ENCODE measurements at regions not wholly inside any gene's neighbourhood (a gene's known extent, or its start where the extent isn't known, plus 50 kb on each side); places are given as distances from the start of the nearest gene placed in this dataset.
"Not testable (repeated sequence)": the region's sequence is repeated elsewhere in the genome, so short reads cannot be mapped to it uniquely, and the experiment has no call there.

DNA sequence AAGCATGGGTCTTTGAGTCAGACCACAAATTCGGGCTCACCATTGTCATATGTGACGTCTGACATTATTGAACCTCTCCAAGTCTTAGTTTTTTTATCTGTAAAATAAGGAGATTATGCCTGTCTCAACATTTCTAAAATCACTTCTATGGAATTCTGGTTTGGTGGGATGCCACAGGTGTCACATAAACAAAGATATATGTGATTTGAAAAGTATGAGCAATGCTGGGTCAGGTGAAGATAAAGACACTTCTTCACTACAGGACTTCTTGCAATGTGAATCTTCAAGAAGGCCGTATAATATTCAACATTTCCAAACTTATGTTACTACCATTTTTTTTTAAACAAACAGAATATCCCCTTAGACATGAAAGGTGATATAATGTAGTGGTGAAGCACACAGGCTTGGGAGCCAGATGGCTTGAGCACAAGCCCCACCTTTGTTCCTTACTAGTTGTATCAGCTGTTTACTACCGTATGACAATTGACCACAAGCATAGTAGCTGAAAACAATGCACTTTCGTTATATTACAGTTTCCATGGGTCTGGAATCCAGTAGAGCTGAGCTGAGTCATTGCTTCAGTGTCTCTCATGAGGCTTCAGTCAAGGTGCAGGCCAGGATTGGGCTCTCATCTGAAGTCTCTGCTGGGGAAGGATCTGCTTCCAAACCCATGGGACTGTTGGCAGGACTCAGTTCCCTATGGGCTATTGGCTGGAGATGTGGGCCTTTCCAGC is 87.7 kb downstream of the UTP18 start:
- no peak for DNase-seq

DNA sequence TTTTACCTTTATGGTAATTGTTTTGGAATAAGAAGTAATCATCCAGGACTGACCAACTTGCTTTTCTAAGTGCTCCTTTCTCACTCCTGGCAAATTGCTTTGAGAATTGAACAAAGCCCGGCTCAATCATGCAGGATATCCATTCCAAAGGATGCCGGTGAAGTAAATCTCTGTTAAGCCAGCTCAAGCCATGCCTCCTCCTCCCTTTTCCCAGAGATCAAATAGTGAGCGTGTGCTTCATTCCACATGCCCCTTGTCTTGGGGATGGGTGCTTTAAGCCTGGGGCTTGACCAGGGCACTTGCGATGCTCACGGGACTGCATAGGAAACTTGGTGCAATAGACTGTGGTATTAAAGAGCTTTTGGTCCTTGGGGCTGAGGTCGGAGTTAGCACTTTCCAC is 90.7 kb downstream of the UTP18 start:
- no peak for DNase-seq

DNA sequence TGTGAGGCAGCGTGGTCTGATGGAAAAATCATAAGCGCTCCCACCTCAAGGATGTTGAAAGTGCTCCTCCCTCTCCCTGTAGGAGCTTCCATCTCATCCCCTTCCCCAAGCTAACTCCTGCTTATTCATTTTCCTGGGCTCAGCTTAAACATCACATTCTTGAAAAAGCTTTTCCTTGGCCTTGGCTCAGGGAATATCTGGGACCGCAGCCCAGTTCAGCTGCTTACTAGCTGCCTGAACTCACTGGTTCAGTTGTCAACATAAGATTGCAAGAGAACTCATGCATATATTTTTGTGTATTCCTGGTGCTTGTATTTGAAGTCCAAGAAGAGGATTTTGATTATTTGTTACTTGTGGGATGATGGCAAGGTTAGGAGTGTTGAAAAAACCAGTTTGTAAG is 91.5 kb downstream of the UTP18 start:
- DNase-seq, result no peak

DNA sequence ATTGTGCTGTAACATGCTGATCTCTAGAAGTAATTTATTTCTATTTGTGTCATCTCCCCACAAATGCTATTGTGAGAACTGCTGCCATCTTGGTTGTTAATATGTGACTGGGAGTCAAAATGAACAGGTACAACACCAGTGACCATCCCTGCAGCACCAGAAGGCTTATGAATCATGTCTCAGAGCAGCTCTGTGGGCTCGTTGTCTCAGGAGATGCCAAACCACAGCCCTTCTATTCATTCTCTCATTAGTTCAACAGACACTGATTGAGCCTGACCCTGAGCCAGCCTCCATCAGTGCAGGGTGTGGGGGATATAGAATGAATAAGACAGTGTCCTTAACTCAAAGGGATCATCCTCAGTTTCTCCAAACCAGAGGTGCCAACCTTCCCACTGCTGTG is 92.5 kb downstream of the UTP18 start:
- DNase-seq, result no peak

DNA sequence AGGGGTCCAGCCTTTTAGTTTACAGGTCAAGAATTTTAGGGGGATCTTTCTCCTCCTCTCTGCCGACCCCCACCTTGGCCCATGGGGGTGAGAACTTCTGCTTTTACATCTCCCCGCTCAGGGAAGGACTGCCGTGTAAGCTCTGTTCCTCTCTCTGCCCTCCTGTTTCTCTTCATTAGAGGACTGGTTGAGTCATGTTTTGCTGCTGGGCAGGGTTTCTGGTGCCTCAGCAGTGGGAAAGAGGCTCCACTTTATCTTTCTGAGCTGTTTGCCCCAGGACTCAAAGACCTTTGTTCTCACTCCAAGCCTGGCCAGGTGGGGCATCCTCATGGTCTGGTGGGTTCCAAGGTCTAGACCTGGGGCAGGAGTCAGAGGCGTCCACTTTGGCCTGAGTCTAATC is 93.0 kb downstream of the UTP18 start:
- DNase-seq, result no peak

DNA sequence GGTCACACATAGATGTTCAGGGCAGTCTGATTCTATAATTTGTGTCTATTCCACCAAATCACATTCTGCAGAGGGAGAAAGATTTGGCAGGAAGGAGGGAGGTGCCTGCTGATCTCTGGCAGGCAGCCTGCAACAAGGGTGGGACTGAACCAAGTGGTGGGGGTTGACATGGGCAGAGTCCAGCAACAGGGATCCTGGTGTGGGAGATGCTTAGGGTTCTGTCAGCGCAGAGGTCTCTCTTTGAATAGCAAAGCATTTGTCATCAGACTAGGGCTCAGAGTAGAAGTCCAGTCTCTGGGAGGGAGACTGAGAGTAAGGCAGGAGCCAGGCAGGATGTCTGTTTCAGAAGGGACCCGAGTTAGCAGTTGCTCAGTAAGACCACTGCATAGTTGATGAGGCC is 94.6 kb downstream of the UTP18 start:
- DNase-seq, result no peak

DNA sequence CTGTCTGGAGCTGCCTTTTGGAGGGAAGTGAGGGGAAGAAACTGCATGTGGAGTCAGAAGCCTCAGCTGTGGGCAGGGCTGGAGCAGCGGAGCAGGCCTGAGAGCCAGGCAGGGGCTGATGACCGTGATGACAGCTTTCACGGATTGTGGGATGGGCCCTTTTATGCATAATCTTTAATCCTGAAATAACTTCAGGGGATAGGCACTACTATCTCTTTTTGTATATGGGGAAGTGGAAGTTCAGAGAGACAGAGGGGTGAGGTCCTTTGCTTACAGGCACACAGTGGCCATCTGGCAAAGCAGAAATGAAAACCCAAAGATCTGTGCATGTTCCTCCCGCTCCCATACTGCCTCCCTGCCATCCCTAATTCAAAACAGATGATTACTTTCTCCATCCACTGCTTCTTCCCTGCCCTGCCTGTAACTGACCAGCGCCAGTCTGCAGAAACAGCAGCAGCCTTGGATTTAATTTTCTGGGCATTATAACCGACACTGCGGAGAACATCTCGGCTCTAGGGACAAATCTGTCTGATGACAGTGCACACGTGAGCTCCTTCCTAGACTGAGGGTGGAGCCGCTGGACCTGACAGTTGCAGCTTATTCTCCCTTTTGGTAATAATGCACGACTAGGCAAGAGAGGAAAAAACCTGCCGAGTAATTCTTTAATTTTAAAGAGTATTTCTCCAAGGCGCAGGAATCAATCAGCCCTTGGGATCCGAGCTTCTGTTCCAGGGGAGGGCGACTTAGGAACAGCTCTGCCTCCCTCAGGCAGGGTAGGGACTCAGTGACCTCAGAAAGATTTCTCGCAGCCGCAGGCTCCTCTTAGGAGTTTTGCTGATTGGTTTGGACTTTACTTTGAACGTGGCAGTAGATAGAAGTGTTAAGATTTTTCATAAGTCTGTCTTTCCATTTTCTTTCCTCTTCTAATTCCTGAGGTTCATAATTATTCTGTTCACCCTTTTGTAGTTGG is 95.4 kb downstream of the UTP18 start:
- DNase-seq, result no peak

DNA sequence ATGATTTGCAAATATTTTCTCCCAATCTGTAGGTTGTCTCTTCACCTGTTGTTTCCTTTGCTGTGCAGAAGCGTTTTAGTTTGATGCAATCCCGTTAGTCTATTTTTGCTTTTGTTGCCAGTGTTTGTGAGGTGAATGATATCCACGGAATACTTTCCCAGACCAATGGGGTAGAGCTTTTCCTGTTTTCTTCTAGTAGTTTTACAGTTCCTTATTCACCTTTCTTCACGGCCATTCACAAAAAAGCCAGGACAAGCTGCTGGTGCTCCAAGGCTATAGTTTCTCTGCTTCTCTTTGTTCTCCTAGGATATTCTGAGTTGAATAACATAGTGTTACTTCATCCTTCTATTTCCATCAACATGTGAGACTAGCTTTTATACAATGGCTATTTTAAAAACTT is 98.7 kb downstream of the UTP18 start:
- no peak for DNase-seq

DNA sequence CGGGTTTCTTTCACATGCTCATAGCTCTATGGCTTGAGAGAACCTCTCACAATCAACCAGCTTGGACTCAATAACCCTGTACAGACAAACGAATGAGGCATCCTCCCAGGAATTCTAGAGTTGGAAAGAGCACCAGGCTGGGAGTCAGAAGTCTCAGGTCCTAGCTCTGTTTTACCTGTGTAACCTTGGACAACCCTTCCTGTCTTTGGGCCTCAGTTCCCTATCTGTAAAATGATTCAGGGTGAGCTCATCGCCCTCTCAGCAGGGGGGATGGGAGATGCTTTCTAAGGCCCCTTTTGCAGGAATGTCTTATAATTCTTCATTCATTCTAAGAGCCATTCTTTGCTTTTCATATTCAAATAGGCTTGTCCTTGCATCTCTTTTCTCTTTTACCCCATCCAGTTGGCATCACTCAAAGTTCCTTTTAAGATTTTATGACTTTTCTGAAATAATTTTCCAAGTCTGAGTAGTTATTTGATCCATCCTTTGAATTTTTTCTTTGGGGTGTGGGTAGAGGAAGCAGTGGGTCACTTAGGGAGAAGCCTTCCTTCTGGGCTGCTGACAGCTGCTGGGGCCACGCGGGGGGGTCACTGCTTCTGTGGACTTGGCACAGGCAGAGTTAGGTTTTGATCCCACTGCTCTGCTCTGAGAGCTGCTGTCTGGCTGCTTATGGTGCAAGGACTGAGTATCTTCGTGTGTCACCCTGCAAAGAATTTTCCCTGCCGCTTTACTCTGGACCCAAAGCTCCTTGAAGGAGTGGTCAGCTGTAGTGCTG is 102.7 kb downstream of the UTP18 start:
- no peak for DNase-seq

DNA sequence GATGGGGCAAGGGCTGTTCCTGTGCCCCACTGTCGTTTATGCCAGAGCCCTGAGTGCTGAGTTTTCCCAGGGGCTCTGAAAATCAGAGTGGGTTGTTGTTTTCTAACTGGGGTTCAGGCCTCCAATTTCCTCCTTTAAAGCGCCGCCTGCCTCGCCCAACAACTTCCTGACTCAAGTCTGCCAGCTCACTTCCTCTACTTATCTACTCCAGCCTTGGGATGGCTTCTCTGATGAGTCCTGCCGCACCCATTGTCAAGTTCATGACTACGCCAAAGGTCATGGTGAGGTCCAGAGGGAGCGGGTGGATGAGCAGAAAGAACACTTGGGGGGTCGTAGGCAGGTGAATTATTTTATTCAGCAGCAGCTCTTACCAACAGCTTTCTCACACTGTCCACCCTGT is 104.7 kb downstream of the UTP18 start:
- DNase-seq, result no peak

DNA sequence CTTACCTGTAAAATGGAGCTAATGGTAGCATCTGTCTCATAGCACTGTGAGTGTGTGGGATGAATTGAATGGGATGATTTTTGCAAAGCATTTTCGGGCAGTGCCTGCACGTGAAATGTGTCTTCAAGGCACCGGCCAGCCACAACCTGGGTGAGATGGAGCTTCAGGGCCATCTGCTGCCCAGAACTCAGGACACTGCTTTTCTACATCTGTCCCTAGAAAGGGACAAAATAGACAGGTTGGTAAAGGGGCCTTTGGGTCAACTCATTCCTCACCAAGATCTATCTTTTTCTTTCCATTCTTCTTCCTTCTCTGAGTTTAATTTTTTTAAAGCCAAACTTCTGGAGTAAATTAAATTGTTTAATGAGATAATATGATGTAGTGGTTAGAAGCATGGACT is 106.5 kb downstream of the UTP18 start:
- no peak for DNase-seq

DNA sequence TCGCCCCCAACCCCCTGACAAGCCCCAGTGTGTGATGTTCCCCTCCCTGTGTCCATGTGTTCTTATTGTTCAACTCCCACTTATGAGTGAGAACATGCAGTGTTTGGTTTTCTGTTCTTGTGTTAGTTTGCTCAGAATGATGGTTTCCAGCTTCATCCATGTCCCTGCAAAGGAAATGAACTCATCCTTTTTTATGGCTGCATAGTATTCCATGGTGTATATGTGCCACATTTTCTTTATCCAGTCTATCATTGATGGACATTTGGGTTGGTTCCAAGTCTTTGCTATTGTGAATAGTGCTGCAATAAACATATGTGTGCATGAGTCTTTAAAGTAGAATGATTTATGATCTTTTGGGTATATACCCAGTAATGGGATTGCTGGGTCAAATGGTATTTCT is 107.5 kb downstream of the UTP18 start:
- DNase-seq, result not testable (repeated sequence)

DNA sequence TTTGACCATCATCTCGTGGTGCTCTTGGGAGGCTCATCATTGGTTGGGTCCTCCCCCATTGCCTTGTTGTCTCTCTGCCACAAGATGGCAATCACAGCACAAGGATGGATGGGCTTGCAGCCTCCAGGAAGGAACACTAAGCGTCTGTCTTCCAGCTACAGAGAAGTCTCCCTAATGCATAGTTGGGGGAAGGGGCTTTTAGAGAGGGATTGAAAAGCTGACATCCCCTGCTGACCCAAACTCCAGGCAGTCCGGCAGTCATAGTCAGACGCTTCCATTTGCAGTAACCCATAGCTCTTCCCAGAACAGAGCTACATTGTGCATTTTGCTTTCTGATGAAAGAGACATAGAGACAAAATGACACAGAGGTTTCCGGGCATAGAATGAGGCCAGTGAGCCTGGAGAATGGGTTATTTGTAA is 111.4 kb downstream of the UTP18 start:
- DNase-seq, result peak; percentile 13 to 33

DNA sequence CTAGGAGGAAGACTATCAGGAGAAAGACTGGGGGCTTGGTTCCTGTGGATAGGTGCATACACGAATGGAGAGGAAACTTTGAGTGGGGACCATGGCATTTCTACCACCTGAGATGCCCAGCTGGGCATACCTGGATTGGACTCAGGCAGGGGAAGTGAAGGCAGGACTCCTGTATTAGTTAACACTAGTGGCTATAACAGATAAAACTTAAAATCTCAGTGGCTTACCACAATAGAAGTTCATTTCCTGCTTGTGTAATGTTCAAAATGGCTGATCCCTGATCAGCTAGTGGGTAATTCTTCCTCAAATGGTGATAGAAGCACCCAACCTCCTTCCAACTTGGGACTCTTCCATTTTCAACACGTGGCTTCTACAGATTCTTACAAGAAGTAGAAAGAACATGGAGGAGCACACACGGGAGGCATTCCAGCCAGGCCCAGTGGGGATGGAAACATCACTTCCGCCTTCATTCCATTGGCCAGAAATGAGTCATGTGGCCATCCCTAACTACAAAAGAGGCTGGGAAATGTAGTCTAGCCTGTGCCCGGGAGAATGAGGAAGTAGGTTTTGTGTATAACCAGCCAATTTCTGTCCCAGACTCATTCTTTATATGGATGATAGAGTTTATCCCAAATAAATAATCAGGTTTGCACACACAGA is 112.1 kb downstream of the UTP18 start:
- peak in 1 of 2 donors; percentile 8 for DNase-seq

DNA sequence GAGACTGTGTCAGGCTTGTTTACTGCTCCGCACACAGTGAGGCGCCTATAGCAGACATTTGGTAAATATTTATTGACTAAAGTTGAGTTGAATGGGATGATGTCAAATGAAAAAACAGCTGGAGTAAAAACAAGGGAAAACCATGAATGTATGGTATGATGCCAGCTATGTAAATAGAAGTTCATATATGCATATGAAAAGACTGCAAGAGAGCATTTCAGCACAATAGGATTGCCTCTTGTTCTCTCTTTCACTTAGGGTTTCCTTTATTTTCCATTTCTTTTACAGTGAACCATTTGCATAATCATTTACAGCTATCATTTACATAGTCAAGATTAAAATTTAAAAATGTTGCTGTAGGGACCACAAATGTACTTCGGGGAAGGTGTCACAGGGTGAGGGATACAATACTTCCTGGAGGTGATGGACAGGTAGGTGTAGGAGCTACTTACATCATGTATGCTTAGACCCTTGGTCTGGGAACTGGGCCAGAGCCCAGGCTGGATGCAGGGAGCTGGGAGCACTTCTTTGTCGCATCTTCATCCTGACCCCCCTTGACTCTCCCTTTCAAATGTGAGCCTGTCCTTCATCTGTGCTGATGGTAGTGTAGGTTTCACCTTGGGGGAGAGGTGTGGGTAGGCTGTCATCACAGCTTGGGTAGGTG is 113.3 kb downstream of the UTP18 start:
- DNase-seq, result no peak

DNA sequence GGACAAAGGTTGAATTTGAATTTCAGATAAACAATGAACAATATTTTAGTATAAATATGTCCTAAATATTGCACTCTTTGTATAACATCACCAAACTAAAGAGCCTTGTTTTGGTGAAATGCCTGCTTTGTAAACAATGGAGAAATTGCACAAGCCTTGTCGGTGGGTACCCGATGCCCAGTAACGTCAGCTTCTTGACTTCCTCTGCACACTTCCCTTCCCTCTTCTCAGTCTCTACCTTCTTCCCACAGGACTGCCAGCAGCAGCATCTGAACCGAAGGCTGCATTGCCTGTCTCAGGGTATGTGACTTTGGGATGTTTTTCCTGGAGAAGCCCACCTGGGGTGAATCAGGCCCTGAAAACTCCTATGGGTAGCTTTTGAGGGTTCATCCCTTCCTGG is 113.9 kb downstream of the UTP18 start:
- no peak for DNase-seq

DNA sequence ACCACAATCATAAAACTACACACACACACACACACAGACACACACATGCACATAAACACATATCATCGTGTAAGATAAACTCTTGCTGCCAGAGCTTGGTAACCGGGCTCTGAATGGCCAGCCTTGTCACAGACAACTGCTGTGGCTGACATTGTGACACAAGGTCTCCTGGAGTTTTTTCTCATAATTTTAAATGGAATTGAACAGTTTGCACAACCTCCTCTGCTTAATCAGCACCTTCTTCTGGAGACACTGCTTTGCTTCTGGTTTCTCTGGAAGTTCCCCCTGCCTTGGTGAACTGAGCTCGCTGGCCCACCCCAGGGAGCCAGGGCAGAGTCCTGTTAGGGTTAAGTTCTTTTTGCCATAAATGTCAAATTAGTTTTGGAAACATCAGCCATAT is 115.4 kb downstream of the UTP18 start:
- DNase-seq, result no peak

DNA sequence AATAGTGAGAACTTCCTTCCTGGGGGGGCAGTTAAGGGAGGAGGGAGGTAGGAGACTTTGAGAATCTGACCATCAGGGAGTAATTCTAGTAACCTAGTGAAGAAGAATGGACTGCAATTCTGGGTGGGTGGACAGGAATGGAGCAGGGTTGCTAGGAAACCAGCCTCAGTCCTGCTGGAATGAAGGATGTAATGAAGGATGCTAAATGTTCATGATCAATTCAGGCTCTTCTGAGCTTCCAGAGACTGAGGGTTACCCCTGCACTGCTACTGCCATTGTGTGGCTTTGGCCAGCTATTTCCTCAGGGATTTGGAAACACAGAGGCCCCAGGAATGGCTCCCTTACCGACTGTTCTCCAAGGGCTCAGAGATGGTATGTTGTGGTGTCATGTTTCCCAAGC is 116.4 kb downstream of the UTP18 start:
- DNase-seq, result no peak

DNA sequence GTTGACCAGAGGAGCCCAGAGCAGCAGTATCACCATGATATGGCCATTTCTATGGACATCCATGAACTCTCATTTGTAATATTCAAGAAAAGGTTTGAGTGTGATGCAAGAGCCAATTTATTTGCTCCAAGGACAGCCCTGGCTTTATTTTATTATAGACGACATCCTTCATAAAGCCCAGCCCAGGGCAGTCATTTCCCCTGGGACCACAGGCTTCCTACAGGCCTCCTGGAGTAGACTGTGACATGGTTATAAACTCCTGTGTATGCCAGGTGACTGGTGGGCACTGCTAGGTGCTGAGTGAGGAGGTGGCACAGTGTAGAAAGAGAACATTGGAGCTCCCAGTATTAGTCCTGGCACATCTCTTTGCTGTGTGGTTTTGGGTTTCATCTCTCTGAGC is 120.9 kb downstream of the UTP18 start:
- no peak for DNase-seq

DNA sequence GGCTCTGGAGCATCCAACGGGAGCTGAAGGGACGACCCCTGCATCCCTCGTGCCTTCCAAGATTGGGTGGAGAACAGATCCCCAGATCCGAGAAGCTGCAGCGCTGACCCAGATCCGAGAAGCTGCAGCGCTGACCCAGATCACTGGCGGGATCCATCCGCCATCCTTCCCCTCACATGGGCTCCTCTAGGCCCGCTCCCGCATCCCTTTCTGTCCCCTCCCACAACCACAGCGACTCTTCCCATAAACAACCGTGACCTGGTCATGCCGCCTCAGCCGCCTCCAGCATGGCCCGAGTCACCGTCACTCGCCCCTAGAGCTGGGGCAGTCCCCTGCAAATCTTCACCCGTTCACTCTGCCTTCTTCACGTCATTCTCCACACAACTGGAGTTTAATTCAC is 124.9 kb downstream of the UTP18 start:
- DNase-seq, result no peak

DNA sequence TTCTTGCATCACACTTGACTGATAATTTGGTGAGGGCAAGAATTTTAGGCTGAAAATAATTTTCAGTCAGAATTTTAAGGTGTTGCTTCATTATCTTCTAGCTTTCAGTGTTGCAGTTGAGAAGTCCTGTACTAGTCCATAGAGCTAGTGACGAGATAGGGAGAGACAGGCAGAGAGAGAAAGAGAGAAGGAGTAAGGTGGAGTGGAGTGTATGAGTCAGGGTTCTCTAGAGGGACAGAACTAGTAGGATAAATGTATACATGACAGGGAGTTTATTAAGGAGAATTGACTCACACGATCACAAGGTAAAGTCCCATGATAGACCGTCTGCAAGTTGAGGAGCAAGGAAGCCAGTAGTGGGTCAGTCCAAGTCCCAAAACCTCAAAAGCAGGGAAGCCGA is 127.2 kb downstream of the UTP18 start:
- no peak for DNase-seq

DNA sequence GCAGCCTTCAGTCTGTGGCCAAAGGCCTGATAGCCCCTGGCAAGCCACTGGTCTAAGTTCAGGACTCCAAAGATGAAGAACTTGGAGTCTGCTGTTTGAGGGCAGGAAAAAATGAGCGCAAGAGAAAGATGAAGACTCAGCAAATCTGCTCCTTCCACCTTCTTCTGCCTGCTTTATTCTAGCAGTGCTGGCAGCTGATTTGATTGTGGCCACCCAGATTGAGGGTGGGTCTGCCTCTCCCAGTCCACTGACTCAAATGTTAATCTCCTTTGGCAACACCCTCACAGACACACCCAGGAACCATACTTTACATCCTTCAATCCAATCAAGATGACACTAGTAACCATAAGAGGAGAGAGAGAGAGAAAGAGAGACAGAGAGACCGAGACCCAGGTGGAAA is 127.6 kb downstream of the UTP18 start:
- no peak for DNase-seq

Measured in stimulated activated CD4-positive, alpha-beta T cell treated with anti-CD3 and anti-CD28 coated beads, Interleukin-2, amount 100 ng/mL, for 48 hours (primary cell).